Esophagus muscularis mucosa (tissue), 3 donors: ENCODE measurements at regions not wholly inside any gene's neighbourhood (a gene's known extent, or its start where the extent isn't known, plus 50 kb on each side); places are given as distances from the start of the nearest gene placed in this dataset.

Source experiments
- POLR2AphosphoS5 ChIP-seq, 2 donors: sonication (generic); formaldehyde crosslinking; IDR thresholded peaks; one replicate each; pipeline ENCODE4 v1.6.1; 2017; ENCODE audit warnings: antibody characterized with exemption in 2 of 2
- TF ChIP-seq, protein P1 (sequence below), 3 experiments: fragments of 200-600 bp in 2 of 3; fragments of 450-650 bp in 1 of 3; sonication (generic) in 2 of 3; IDR thresholded peaks; one replicate each; pipeline ENCODE4 v1.5.1; 2017 to 2019; ENCODE audit warnings: antibody characterized with exemption in 3 of 3, mild to moderate bottlenecking in 2 of 3, moderate library complexity in 1 of 3

GRCh38 chr3:44108481-44108880 is 133.2 kb upstream of the TOPAZ1 start:
- TF ChIP-seq, protein P1, sequence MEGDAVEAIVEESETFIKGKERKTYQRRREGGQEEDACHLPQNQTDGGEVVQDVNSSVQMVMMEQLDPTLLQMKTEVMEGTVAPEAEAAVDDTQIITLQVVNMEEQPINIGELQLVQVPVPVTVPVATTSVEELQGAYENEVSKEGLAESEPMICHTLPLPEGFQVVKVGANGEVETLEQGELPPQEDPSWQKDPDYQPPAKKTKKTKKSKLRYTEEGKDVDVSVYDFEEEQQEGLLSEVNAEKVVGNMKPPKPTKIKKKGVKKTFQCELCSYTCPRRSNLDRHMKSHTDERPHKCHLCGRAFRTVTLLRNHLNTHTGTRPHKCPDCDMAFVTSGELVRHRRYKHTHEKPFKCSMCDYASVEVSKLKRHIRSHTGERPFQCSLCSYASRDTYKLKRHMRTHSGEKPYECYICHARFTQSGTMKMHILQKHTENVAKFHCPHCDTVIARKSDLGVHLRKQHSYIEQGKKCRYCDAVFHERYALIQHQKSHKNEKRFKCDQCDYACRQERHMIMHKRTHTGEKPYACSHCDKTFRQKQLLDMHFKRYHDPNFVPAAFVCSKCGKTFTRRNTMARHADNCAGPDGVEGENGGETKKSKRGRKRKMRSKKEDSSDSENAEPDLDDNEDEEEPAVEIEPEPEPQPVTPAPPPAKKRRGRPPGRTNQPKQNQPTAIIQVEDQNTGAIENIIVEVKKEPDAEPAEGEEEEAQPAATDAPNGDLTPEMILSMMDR (IDR thresholded peaks at IDR 0.05) = no peak
- no peak for TF ChIP-seq POLR2AphosphoS5 (IDR thresholded peaks at IDR 0.05)
